Naive thymus-derived CD4-positive, alpha-beta T cell (primary cell): ENCODE measurements at regions not wholly inside any gene's neighbourhood (a gene's known extent, or its start where the extent isn't known, plus 50 kb on each side); places are given as distances from the start of the nearest gene placed in this dataset.

Experiments
- ATAC-seq: fragments of 150-1000 bp; cut with Tn5 transposase; 2 replicates; pipeline ENCODE4 v1.10.0; 2021; ENCODE audit warnings: mild to moderate bottlenecking, moderate library complexity
- CTCF ChIA-PET: fragments of 350-600 bp; sonication (Branson Sonifier 250); formaldehyde crosslinking; loops from one replicate; lab custom pipeline; 2021; ENCODE audit warnings: antibody characterized with exemption; lab: Charles Lee
- POLR2A ChIA-PET: fragments of 350-600 bp; sonication (Branson Sonifier 250); formaldehyde crosslinking; loops from one replicate; lab custom pipeline; 2021; ENCODE audit warnings: antibody characterized with exemption, inconsistent platforms; lab: Charles Lee
- DNase-seq, 9 donors: peaks; one replicate each; pipeline versions ENCODE4 v3.0.0 to v3.0.0-alpha.2; 2020 to 2022; ENCODE audit warnings: mixed read lengths in 1 of 9
- H3K27ac ChIP-seq: one replicate; pipeline ENCODE4 v1.7.0; 2013; ENCODE audit warnings: mild to moderate bottlenecking, low read depth, low read length, moderate library complexity
- H3K27me3 ChIP-seq, 2 donors: one replicate each; pipeline ENCODE4 v1.7.0; 2013; ENCODE audit warnings: low read length in 2 of 2, mild to moderate bottlenecking in 2 of 2, moderate library complexity in 2 of 2; ENCODE audit not compliant: control insufficient read depth in 2 of 2, insufficient read depth in 2 of 2
- H3K36me3 ChIP-seq, 3 experiments: 1 replicate in 2 of 3; 2 replicates in 1 of 3; pipeline ENCODE4 v1.7.0; 2013; ENCODE audit warnings: low read length in 3 of 3, mild to moderate bottlenecking in 3 of 3, moderate library complexity in 1 of 3; ENCODE audit not compliant: insufficient read depth in 3 of 3, control insufficient read depth in 2 of 3
- H3K4me1 ChIP-seq, 2 donors: one replicate each; pipeline ENCODE4 v1.7.0; 2013; ENCODE audit warnings: low read length in 2 of 2, mild to moderate bottlenecking in 2 of 2, moderate library complexity in 1 of 2; ENCODE audit not compliant: control insufficient read depth in 2 of 2, insufficient read depth in 2 of 2
- H3K4me3 ChIP-seq: 2 replicates; pipeline ENCODE4 v1.7.0; 2013; ENCODE audit warnings: mild to moderate bottlenecking, low read length
- H3K9me3 ChIP-seq, 3 experiments: 1 replicate in 2 of 3; 2 replicates in 1 of 3; pipeline ENCODE4 v1.7.0; 2013; ENCODE audit warnings: low read length in 3 of 3; ENCODE audit not compliant: control insufficient read depth in 2 of 3
- H3K27ac Mint-ChIP-seq, 9 donors: one replicate each; pipeline ENCODE4 v1.8.0; 2020 to 2022; ENCODE audit warnings: mixed read lengths in 9 of 9, mild to moderate bottlenecking in 8 of 9, moderate library complexity in 5 of 9, inconsistent platforms in 2 of 9
- H3K27me3 Mint-ChIP-seq, 5 donors: one replicate each; pipeline ENCODE4 v1.8.0; 2021 to 2022; ENCODE audit warnings: mixed read lengths in 5 of 5, mild to moderate bottlenecking in 1 of 5
- H3K36me3 Mint-ChIP-seq, 5 donors: one replicate each; pipeline ENCODE4 v1.8.0; 2020 to 2022; ENCODE audit warnings: mixed read lengths in 5 of 5, mild to moderate bottlenecking in 3 of 5, inconsistent platforms in 1 of 5
- H3K4me1 Mint-ChIP-seq, 7 donors: one replicate each; pipeline ENCODE4 v1.8.0; 2020 to 2022; ENCODE audit warnings: mixed read lengths in 7 of 7, mild to moderate bottlenecking in 3 of 7, inconsistent platforms in 1 of 7
- H3K4me3 Mint-ChIP-seq, 10 donors: one replicate each; pipeline ENCODE4 v1.8.0; 2020 to 2022; ENCODE audit warnings: mild to moderate bottlenecking in 10 of 10, mixed read lengths in 10 of 10, moderate library complexity in 6 of 10, inconsistent platforms in 2 of 10
- H3K9me3 Mint-ChIP-seq, 11 donors: one replicate each; pipeline ENCODE4 v1.8.0; 2020 to 2022; ENCODE audit warnings: mixed read lengths in 11 of 11, mild to moderate bottlenecking in 4 of 11, inconsistent platforms in 1 of 11, moderate library complexity in 1 of 11
- intact Hi-C, 2 donors: fragments of 100-400 bp; cut with micrococcal nuclease; formaldehyde crosslinking; loops; one replicate each; pipeline ENCODE4 v1.15.1; 2023

DNA sequence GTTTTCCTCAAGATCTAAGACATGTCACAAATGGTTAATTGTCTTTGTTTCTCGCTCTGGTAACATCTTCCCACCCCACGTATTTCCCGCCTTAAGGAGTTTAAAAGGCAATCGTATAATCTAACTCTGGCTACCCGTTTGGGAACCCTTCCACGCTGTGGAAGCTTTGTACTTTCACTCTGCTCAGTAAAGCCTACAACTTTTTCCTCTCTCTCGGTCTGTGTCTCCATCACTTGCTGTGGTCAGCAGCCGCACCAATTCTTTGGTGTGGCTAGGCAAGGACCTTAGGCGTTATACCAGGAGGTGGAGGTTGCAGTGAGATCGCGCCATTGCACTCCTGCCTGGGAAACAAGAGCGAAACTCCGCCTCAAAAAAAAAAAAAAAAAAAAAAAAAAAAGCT, 1430.1 kb downstream of the LRRC4C start:
- DNase-seq (no peak), ATAC-seq (no peak)
- Histone ChIP-seq H3K4me1 (no peaks in the 10 kb centered on the region), H3K4me3 (no peak overlapping the region), H3K36me3 (no peaks in the 10 kb centered on the region), H3K27ac (no peak overlapping the region), H3K27me3 (no peaks in the 10 kb centered on the region), H3K9me3 (no peaks in the 10 kb centered on the region)
- Mint-ChIP-seq H3K27ac (no peak overlapping the region), H3K4me3 (no peak overlapping the region), H3K9me3 (peaks cover 0 to 26% (median 5%) of the 10 kb centered on the region in 11 donors), H3K36me3 (no peaks in the 10 kb centered on the region), H3K27me3 (no peaks in the 10 kb centered on the region), H3K4me1 (no peaks in the 10 kb centered on the region)
- ChIA-PET POLR2A (no interaction called here), CTCF (no interaction called here)
- intact Hi-C loops = no loop called here

- no peaks in the 10 kb centered on the region for H3K36me3 ChIP-seq
- Mint-ChIP-seq H3K4me3 (no peak overlapping the region), H3K4me1 (no peaks in the 10 kb centered on the region), H3K27me3 (no peaks in the 10 kb centered on the region), H3K36me3 (no peaks in the 10 kb centered on the region), H3K27ac (no peak overlapping the region), H3K9me3 (peaks cover 2 to 31% (median 9%) of the 10 kb centered on the region in 11 donors)
- CTCF ChIA-PET = interaction anchor here (0.6 kb wide), 1 partner anchor 1244 kb away, joined by 3 read pairs; no protein-coding TSS in a partner anchor
- POLR2A ChIA-PET = no interaction called here
- no peak overlapping the region for H3K4me3 ChIP-seq
- H3K27me3 ChIP-seq = no peaks in the 10 kb centered on the region
- DNase-seq (no peak), ATAC-seq (no peak)
- no peaks in the 10 kb centered on the region for H3K4me1 ChIP-seq
- intact Hi-C loops = no loop called here
- no peaks in the 10 kb centered on the region for H3K9me3 ChIP-seq
- no peak overlapping the region for H3K27ac ChIP-seq
Measured at GRCh38 chr11:40027720-40028119, 1431.7 kb downstream of the LRRC4C start.

DNA sequence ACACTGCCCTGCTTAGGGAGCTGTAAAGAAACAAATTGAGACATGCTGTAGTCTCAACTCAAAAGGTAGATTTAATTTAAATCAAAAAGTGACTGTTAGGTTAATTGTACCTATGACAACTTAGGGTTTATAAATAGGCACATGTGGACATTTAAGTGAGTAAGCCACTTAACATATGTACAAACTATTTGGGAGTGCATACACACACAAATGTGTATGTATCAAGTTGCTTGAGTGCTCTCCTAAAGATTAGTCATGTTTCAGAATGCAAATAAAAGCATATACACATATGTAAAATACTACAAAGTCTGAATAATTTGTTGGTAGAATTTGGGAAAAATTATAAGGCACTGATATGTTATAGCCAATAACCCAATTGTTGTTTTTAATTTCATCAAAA, 1435.7 kb downstream of the LRRC4C start:
- no peaks in the 10 kb centered on the region for H3K27me3 ChIP-seq
- no peaks in the 10 kb centered on the region for H3K36me3 ChIP-seq
- ChIA-PET POLR2A (no interaction called here), CTCF (no interaction called here)
- intact Hi-C loops = no loop called here
- no peak overlapping the region for H3K4me3 Mint-ChIP-seq
- H3K9me3 ChIP-seq = no peaks in the 10 kb centered on the region
- H3K27ac Mint-ChIP-seq = no peak overlapping the region
- no peak for ATAC-seq
- H3K4me1 Mint-ChIP-seq = no peaks in the 10 kb centered on the region
- H3K4me3 ChIP-seq = no peak overlapping the region
- H3K27ac ChIP-seq = no peak overlapping the region
- DNase-seq = no peak
- H3K4me1 ChIP-seq = no peaks in the 10 kb centered on the region
- no peaks in the 10 kb centered on the region for H3K36me3 Mint-ChIP-seq
- H3K27me3 Mint-ChIP-seq = no peaks in the 10 kb centered on the region
- H3K9me3 Mint-ChIP-seq = peaks cover 1 to 34% (median 8%) of the 10 kb centered on the region in 11 donors

- POLR2A ChIA-PET = no interaction called here
- no peaks in the 10 kb centered on the region for H3K4me1 Mint-ChIP-seq
- Histone ChIP-seq H3K27me3 (no peaks in the 10 kb centered on the region), H3K4me1 (no peaks in the 10 kb centered on the region), H3K36me3 (no peaks in the 10 kb centered on the region), H3K4me3 (no peak overlapping the region), H3K9me3 (no peaks in the 10 kb centered on the region), H3K27ac (no peak overlapping the region)
- no peak overlapping the region for H3K27ac Mint-ChIP-seq
- no peak overlapping the region for H3K4me3 Mint-ChIP-seq
- no peaks in the 10 kb centered on the region for H3K27me3 Mint-ChIP-seq
- intact Hi-C loops = no loop called here
- DNase-seq (no peak), ATAC-seq (no peak)
- H3K36me3 Mint-ChIP-seq = no peaks in the 10 kb centered on the region
- H3K9me3 Mint-ChIP-seq = peaks cover 0 to 20% (median 3%) of the 10 kb centered on the region in 11 donors
- CTCF ChIA-PET = no interaction called here
Measured at GRCh38 chr11:40010011-40010410, 1449.4 kb downstream of the LRRC4C start.

DNA sequence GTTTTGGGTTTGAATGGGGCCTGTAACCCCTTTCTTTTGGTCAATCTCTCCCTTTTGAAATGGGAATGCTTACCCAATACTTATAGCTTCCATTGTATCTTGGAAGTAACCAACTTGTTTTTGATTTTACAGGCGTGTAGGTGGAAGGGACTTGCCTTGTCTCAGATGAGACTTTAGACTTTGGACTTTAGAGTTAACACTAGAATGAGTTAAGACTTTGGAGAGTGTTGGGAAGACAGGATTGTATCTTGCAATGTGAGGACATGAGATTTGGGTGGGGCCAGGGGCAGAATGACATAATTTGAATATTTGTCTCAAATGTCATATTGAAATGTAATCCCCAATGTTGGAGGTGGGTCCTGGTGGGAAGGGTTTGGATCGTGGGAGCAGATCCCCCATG, 1466.9 kb downstream of the LRRC4C start:
- Histone ChIP-seq H3K4me1 (no peaks in the 10 kb centered on the region), H3K27ac (no peak overlapping the region), H3K9me3 (no peaks in the 10 kb centered on the region), H3K27me3 (no peaks in the 10 kb centered on the region), H3K36me3 (no peaks in the 10 kb centered on the region), H3K4me3 (no peak overlapping the region)
- intact Hi-C loops = no loop called here
- Mint-ChIP-seq H3K36me3 (peaks cover 0 to 5% (median 0%) of the 10 kb centered on the region in 5 donors), H3K27me3 (no peaks in the 10 kb centered on the region), H3K4me3 (no peak overlapping the region), H3K9me3 (peaks cover 4 to 32% (median 18%) of the 10 kb centered on the region in 11 donors), H3K27ac (no peak overlapping the region), H3K4me1 (no peaks in the 10 kb centered on the region)
- CTCF ChIA-PET = no interaction called here
- DNase-seq (no peak), ATAC-seq (no peak)
- POLR2A ChIA-PET = no interaction called here

GRCh38 chr11:39990421-39990831, 1469.0 kb downstream of the LRRC4C start:
- H3K4me3 Mint-ChIP-seq = no peak overlapping the region

DNA sequence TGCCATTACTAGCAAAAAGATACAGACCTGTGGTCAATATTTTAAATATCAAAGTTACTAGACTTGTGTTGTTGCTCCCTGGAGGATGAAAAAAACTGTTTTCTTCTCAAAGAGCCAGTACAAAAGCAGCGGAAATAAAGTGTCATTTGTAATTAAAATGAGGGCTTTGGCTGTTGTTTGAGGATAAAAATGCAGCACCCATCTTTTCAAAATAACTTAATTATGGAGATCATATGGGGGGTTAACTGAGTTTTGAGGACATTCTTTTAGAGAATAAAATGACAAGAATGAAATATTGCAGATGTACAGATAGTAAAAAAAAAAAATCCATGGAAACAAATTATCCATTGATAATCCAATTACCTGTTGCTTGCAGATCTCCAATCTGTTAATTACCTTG, 1484.4 kb downstream of the LRRC4C start:
- ChIA-PET CTCF (no interaction called here), POLR2A (no interaction called here)
- Mint-ChIP-seq H3K36me3 (no peaks in the 10 kb centered on the region), H3K27ac (no peak overlapping the region), H3K9me3 (peaks cover 0 to 27% (median 3%) of the 10 kb centered on the region in 11 donors), H3K4me1 (no peaks in the 10 kb centered on the region), H3K4me3 (no peak overlapping the region), H3K27me3 (no peaks in the 10 kb centered on the region)
- Histone ChIP-seq H3K27ac (no peak overlapping the region), H3K9me3 (no peaks in the 10 kb centered on the region), H3K4me3 (no peak overlapping the region), H3K36me3 (no peaks in the 10 kb centered on the region), H3K27me3 (no peaks in the 10 kb centered on the region), H3K4me1 (no peaks in the 10 kb centered on the region)
- no peak for ATAC-seq
- intact Hi-C loops = no loop called here
- DNase-seq = no peak

More at GRCh38 chr11:39990421-39990831, 1469.0 kb downstream of the LRRC4C start:
- Histone ChIP-seq H3K36me3 (no peaks in the 10 kb centered on the region), H3K4me3 (no peak overlapping the region), H3K4me1 (no peaks in the 10 kb centered on the region), H3K27ac (no peak overlapping the region), H3K27me3 (no peaks in the 10 kb centered on the region), H3K9me3 (no peaks in the 10 kb centered on the region)
- Mint-ChIP-seq H3K27ac (no peak overlapping the region), H3K27me3 (no peaks in the 10 kb centered on the region), H3K4me1 (no peaks in the 10 kb centered on the region), H3K9me3 (peaks cover 0 to 33% (median 22%) of the 10 kb centered on the region in 11 donors), H3K36me3 (peaks cover 0 to 6% (median 0%) of the 10 kb centered on the region in 5 donors)
- no peak for ATAC-seq
- no peak for DNase-seq
- ChIA-PET POLR2A (no interaction called here), CTCF (no interaction called here)
- intact Hi-C loops = no loop called here
